HCT116 (cell line): ENCODE measurements at regions not wholly inside any gene's neighbourhood (a gene's known extent, or its start where the extent isn't known, plus 50 kb on each side); places are given as distances from the start of the nearest gene placed in this dataset.

ENCODE experiments used
- ATAC-seq: fragments of 200-7000 bp; cut with Tn5 transposase; 2 replicates; pipeline ENCODE4 v1.9.1; 2020; ENCODE audit warnings: mild to moderate bottlenecking, moderate library complexity
- BruUV-seq: library from RNA; stranded (reverse); fragments of 400-500 nt; replicated peaks from 2 replicates; lab custom pipeline; 2021; lab: Mats Ljungman, UMichigan
- CTCF ChIA-PET: fragments of 300-600 bp; sonication (Branson Sonifier 250); formaldehyde crosslinking; loops from one replicate; lab custom pipeline; 2021; ENCODE audit warnings: antibody characterized with exemption; lab: Charles Lee
- POLR2A ChIA-PET: fragments of 300-600, 350-600 bp; sonication (Branson Sonifier 250); formaldehyde crosslinking; loops from one replicate; lab custom pipeline; 2021; ENCODE audit warnings: antibody characterized with exemption; lab: Charles Lee
- RAD21 ChIA-PET, 2 experiments: fragments of 300-600 bp; sonication (Branson Sonifier 250); formaldehyde crosslinking; loops; one replicate each; lab custom pipeline; 2023; ENCODE audit warnings: low total read pairs in 2 of 2; ENCODE audit not compliant: uncharacterized antibody in 2 of 2, unreplicated experiment in 2 of 2, low non-redundant PET in 1 of 2; lab: Charles Lee
- DNase-seq: peaks from one replicate; pipeline ENCODE4 v3.0.0-alpha.2; 2010; ENCODE audit warnings: low read depth, low spot score
- H2AFZ ChIP-seq: fragments of 200-600 bp; shearing (Covaris generic), sonication (generic); 2 replicates; pipeline ENCODE4 v1.6.1; 2017; ENCODE audit warnings: low read depth, mixed run types, mixed read lengths, antibody characterized with exemption, low read length; ENCODE audit not compliant: poor library complexity, severe bottlenecking
- H3K27ac ChIP-seq: 2 replicates; pipeline ENCODE4 v1.5.1; 2012; ENCODE audit warnings: low read depth, low read length
- H3K27me3 ChIP-seq: fragments of 200-600 bp; sonication (generic); 2 replicates; pipeline ENCODE4 v1.6.1; 2016; ENCODE audit warnings: mixed run types, low read length, mixed read lengths; ENCODE audit not compliant: insufficient read depth
- H3K36me3 ChIP-seq, 2 experiments: fragments of 200-500 bp in 1 of 2; fragments of 200-600 bp in 1 of 2; sonication (Bioruptor generic) in 1 of 2; sonication (generic) in 1 of 2; 2 replicates each; pipeline versions ENCODE4 v1.5.1 to v1.6.1; 2014 to 2016; ENCODE audit warnings: low read length in 2 of 2, inconsistent platforms in 1 of 2, mixed read lengths in 1 of 2, mixed run types in 1 of 2; ENCODE audit not compliant: insufficient read depth in 2 of 2, control insufficient read depth in 1 of 2
- H3K4me1 ChIP-seq, 2 experiments: fragments of 200-600 bp in 1 of 2; sonication (generic) in 1 of 2; 2 replicates each; pipeline versions ENCODE4 v1.5.1 to v1.6.1; 2012 to 2017; ENCODE audit warnings: low read length in 2 of 2, inconsistent platforms in 1 of 2, mild to moderate bottlenecking in 1 of 2, mixed read lengths in 1 of 2, mixed run types in 1 of 2, moderate library complexity in 1 of 2; ENCODE audit not compliant: insufficient read depth in 2 of 2, control insufficient read depth in 1 of 2
- H3K4me2 ChIP-seq: fragments of 200-600 bp; sonication (generic); 2 replicates; pipeline ENCODE4 v1.6.1; 2017; ENCODE audit warnings: mixed run types, low read length, mixed read lengths
- H3K4me3 ChIP-seq, 2 experiments: fragments of 200-600 bp in 1 of 2; sonication (generic) in 1 of 2; replicated peaks in 1 of 2; 2 replicates each; pipeline ENCODE4 v1.5.1; 2011 to 2016; ENCODE audit warnings: low read length in 2 of 2, control low read depth in 1 of 2, low read depth in 1 of 2, mild to moderate bottlenecking in 1 of 2, mixed read lengths in 1 of 2, mixed run types in 1 of 2
- H3K79me2 ChIP-seq: fragments of 200-600 bp; sonication (generic); 2 replicates; pipeline ENCODE4 v1.6.1; 2017; ENCODE audit warnings: mild to moderate bottlenecking, mixed run types, low read length, moderate library complexity, mixed read lengths; ENCODE audit not compliant: insufficient read depth
- H3K9ac ChIP-seq: fragments of 200-600 bp; sonication (generic); 2 replicates; pipeline ENCODE4 v1.6.1; 2016; ENCODE audit warnings: low read length, mixed read lengths
- H3K9me2 ChIP-seq: fragments of 200-600 bp; sonication (generic), shearing (Covaris generic); 2 replicates; pipeline ENCODE4 v1.6.1; 2017; ENCODE audit warnings: mixed run types, mild to moderate bottlenecking, moderate library complexity; ENCODE audit not compliant: insufficient read depth
- H3K9me3 ChIP-seq, 2 experiments: fragments of 200-500 bp in 1 of 2; fragments of 200-600 bp in 1 of 2; sonication (Bioruptor generic) in 1 of 2; sonication (generic) in 1 of 2; 2 replicates each; pipeline ENCODE4 v1.6.1; 2014 to 2017; ENCODE audit warnings: low read length in 2 of 2, mixed read lengths in 2 of 2, inconsistent platforms in 1 of 2, low read depth in 1 of 2, mild to moderate bottlenecking in 1 of 2, mixed run types in 1 of 2, moderate library complexity in 1 of 2; ENCODE audit not compliant: control insufficient read depth in 1 of 2, insufficient read depth in 1 of 2
- H4K20me1 ChIP-seq: fragments of 200-600 bp; sonication (generic), shearing (Covaris generic); 2 replicates; pipeline ENCODE4 v1.6.1; 2017; ENCODE audit warnings: mixed run types, mild to moderate bottlenecking, moderate library complexity; ENCODE audit not compliant: insufficient read depth
- ATF3 ChIP-seq: IDR thresholded peaks from 2 replicates; pipeline ENCODE4 v1.6.1; 2012
- ELF1 ChIP-seq: IDR thresholded peaks from 2 replicates; pipeline ENCODE4 v1.6.1; 2012; ENCODE audit warnings: low read depth, borderline replicate concordance
- EZH2phosphoT487 ChIP-seq: fragments of 200-600 bp; IDR thresholded peaks from 2 replicates; pipeline ENCODE4 v1.6.1; 2018; ENCODE audit warnings: antibody characterized with exemption, borderline replicate concordance
- FOSL1 ChIP-seq: IDR thresholded peaks from 2 replicates; pipeline ENCODE4 v1.6.1; 2012; ENCODE audit warnings: low read depth
- ZBTB33 ChIP-seq: IDR thresholded peaks from 2 replicates; pipeline ENCODE4 v1.6.1; 2011; ENCODE audit warnings: mild to moderate bottlenecking, low read length, moderate library complexity; ENCODE audit not compliant: insufficient replicate concordance; ENCODE audit errors: extremely low read depth
- ZFX ChIP-seq: fragments of 450-650 bp; IDR thresholded peaks from 2 replicates; pipeline ENCODE4 v1.6.1; 2017
- ZNF274 ChIP-seq: fragments of 200-500 bp; sonication (Bioruptor generic); IDR thresholded peaks from 2 replicates; pipeline ENCODE4 v1.6.1; 2014; ENCODE audit warnings: mild to moderate bottlenecking, low read depth, low read length, inconsistent platforms
- intact Hi-C: fragments of 100-400 bp; cut with micrococcal nuclease; formaldehyde crosslinking; loops from 2 replicates; pipeline ENCODE4 v1.10.0; 2022
- TF ChIP-seq, protein P1 (sequence below), 3 experiments: fragments of 200-600 bp in 1 of 3; sonication (generic) in 1 of 3; IDR thresholded peaks in 2 of 3; conservative IDR thresholded peaks in 1 of 3; 2 replicates each; pipeline ENCODE4 v1.5.1; 2012 to 2017; ENCODE audit warnings: low read depth in 2 of 3, low read length in 2 of 3, antibody characterized with exemption in 1 of 3, borderline replicate concordance in 1 of 3, control low read depth in 1 of 3, mild to moderate bottlenecking in 1 of 3, mixed read lengths in 1 of 3, mixed run types in 1 of 3, moderate library complexity in 1 of 3; ENCODE audit not compliant: insufficient read depth in 1 of 3

GRCh38 chr2:36031471-36031870, 324.1 kb upstream of the CRIM1 start:
- ATAC-seq (no peak), DNase-seq (no peak)
- BruUV-seq = no TSS peak
- no peak overlapping the region for H3K4me3 ChIP-seq
- H3K9me3 ChIP-seq = no peaks in the 10 kb centered on the region
- no peak overlapping the region for H2AFZ ChIP-seq
- ChIA-PET RAD21 (no interaction called here), POLR2A (no interaction called here), CTCF (no interaction called here)
- no peaks in the 10 kb centered on the region for H3K9me2 ChIP-seq
- no peak overlapping the region for H3K9ac ChIP-seq
- no peaks in the 10 kb centered on the region for H3K79me2 ChIP-seq
- intact Hi-C loops = no loop called here
- H3K27me3 ChIP-seq = 0 out of 2 replicates have a peak, but pooled peaks cover 3% of the 10 kb centered on the region
- no peak overlapping the region for H3K27ac ChIP-seq
- no peaks in the 10 kb centered on the region for H4K20me1 ChIP-seq
- TF ChIP-seq ATF3 = no peak
- TF ChIP-seq ZFX = no peak
- H3K36me3 ChIP-seq = no peaks in the 10 kb centered on the region
- no peak overlapping the region for H3K4me2 ChIP-seq
- H3K4me1 ChIP-seq = no peaks in the 10 kb centered on the region

- ChIA-PET CTCF (no interaction called here), RAD21 (no interaction called here)
These were observed 328.0 kb upstream of the CRIM1 start for GRCh38 chr2:36027616-36028015.

DNA sequence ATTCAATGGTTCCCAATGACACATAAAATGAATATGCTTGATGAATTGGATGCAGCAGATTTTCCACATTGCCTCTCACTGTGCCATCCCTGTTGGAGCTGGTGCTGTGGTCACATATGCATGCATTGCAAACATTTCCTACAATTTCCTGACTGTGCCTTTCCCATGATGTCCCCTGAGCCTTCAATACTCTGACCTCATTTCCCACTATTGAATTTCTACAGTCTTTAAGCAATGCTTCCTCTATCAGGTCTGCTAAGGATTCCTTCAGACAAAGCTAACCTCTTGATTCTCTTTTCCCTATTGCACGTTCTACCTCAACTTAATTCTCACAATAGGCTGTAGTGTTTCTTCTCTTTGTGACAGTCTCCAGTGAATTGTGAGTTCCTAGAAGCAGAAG, 342.5 kb upstream of the CRIM1 start:
- H3K4me3 ChIP-seq = no peak overlapping the region
- H3K4me1 ChIP-seq = no peaks in the 10 kb centered on the region
- no peaks in the 10 kb centered on the region for H4K20me1 ChIP-seq
- TF ChIP-seq FOSL1 (no peak), EZH2phosphoT487 (no peak), ZBTB33 (no peak), ELF1 (no peak), ZNF274 (no peak)
- TF ChIP-seq, protein P1, sequence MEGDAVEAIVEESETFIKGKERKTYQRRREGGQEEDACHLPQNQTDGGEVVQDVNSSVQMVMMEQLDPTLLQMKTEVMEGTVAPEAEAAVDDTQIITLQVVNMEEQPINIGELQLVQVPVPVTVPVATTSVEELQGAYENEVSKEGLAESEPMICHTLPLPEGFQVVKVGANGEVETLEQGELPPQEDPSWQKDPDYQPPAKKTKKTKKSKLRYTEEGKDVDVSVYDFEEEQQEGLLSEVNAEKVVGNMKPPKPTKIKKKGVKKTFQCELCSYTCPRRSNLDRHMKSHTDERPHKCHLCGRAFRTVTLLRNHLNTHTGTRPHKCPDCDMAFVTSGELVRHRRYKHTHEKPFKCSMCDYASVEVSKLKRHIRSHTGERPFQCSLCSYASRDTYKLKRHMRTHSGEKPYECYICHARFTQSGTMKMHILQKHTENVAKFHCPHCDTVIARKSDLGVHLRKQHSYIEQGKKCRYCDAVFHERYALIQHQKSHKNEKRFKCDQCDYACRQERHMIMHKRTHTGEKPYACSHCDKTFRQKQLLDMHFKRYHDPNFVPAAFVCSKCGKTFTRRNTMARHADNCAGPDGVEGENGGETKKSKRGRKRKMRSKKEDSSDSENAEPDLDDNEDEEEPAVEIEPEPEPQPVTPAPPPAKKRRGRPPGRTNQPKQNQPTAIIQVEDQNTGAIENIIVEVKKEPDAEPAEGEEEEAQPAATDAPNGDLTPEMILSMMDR (IDR thresholded peaks at IDR 0.05 in 2 of 3, conservative IDR thresholded peaks at IDR 0.05 in 1 of 3; ENCODE audit: borderline replicate concordance in 1 of 3, insufficient read depth in 1 of 3, low read depth in 2 of 3, low read length in 2 of 3) = no peak
- ChIA-PET POLR2A (no interaction called here), RAD21 (no interaction called here), CTCF (no interaction called here)
- H2AFZ ChIP-seq = no peak overlapping the region
- no peak overlapping the region for H3K27ac ChIP-seq
- H3K4me2 ChIP-seq = no peak overlapping the region
- no peaks in the 10 kb centered on the region for H3K27me3 ChIP-seq
- ATAC-seq (no peak), DNase-seq (no peak)
- H3K79me2 ChIP-seq = no peaks in the 10 kb centered on the region
- H3K9me3 ChIP-seq = no peaks in the 10 kb centered on the region
- no TSS peak for BruUV-seq
- intact Hi-C loops = no loop called here
- no peaks in the 10 kb centered on the region for H3K36me3 ChIP-seq
- H3K9ac ChIP-seq = no peak overlapping the region
- H3K9me2 ChIP-seq = no peaks in the 10 kb centered on the region

More at GRCh38 chr2:36027616-36028015, 328.0 kb upstream of the CRIM1 start:
- Histone ChIP-seq H3K4me2 (no peak overlapping the region), H3K27ac (no peak overlapping the region), H3K9ac (no peak overlapping the region), H3K9me3 (no peaks in the 10 kb centered on the region), H3K36me3 (no peaks in the 10 kb centered on the region), H3K27me3 (0 out of 2 replicates have a peak, but pooled peaks cover 3% of the 10 kb centered on the region), H3K4me1 (no peaks in the 10 kb centered on the region), H3K79me2 (no peaks in the 10 kb centered on the region), H4K20me1 (no peaks in the 10 kb centered on the region), H3K4me3 (no peak overlapping the region), H2AFZ (no peak overlapping the region), H3K9me2 (no peaks in the 10 kb centered on the region)
- intact Hi-C loops = no loop called here
- DNase-seq (no peak), ATAC-seq (no peak)
- POLR2A ChIA-PET = no interaction called here
- no peak for TF ChIP-seq ZNF274
- BruUV-seq = no TSS peak
